NT2/D1 (cell line): ENCODE measurements at regions not wholly inside any gene's neighbourhood (a gene's known extent, or its start where the extent isn't known, plus 50 kb on each side); places are given as distances from the start of the nearest gene placed in this dataset.

Source experiments
- DNase-seq: peaks from one replicate; pipeline ENCODE4 v3.0.0-alpha.2; 2011; ENCODE audit warnings: low read depth, low spot score
- H3K27me3 ChIP-seq: 2 replicates; pipeline ENCODE4 v1.6.0; 2011; ENCODE audit warnings: mild to moderate bottlenecking; ENCODE audit not compliant: insufficient read length, insufficient read depth
- H3K36me3 ChIP-seq: 2 replicates; pipeline ENCODE4 v1.6.1; 2011; ENCODE audit warnings: mild to moderate bottlenecking, low read length, mixed read lengths; ENCODE audit not compliant: insufficient read depth, insufficient read length
- H3K4me1 ChIP-seq: 2 replicates; pipeline ENCODE4 v1.5.1; 2011; ENCODE audit not compliant: insufficient read depth, insufficient read length
- H3K4me3 ChIP-seq: 2 replicates; pipeline ENCODE4 v1.5.1; 2011; ENCODE audit warnings: low read depth; ENCODE audit not compliant: insufficient read length
- H3K9ac ChIP-seq: 2 replicates; pipeline ENCODE4 v1.6.0; 2011; ENCODE audit warnings: low read depth; ENCODE audit not compliant: insufficient read length
- H3K9me3 ChIP-seq: 2 replicates; pipeline ENCODE4 v1.5.1; 2011; ENCODE audit warnings: mild to moderate bottlenecking, low read length; ENCODE audit not compliant: insufficient read depth
- SUZ12 ChIP-seq: IDR thresholded peaks from 2 replicates; pipeline ENCODE4 v1.6.1; 2011; ENCODE audit not compliant: insufficient read length, insufficient read depth; ENCODE audit errors: extremely low read depth
- YY1 ChIP-seq: IDR thresholded peaks from 2 replicates; pipeline ENCODE4 v1.6.1; 2011; ENCODE audit not compliant: insufficient read length, insufficient read depth
- ZNF274 ChIP-seq: IDR thresholded peaks from 2 replicates; pipeline ENCODE4 v1.6.1; 2011; ENCODE audit warnings: mild to moderate bottlenecking, low read depth, low read length

- Histone ChIP-seq H3K4me3 (no peak overlapping the region), H3K9ac (no peak overlapping the region), H3K27me3 (no peaks in the 10 kb centered on the region), H3K9me3 (no peaks in the 10 kb centered on the region), H3K36me3 (no peaks in the 10 kb centered on the region), H3K4me1 (no peaks in the 10 kb centered on the region)
- no peak for DNase-seq
- TF ChIP-seq SUZ12 = no peak
- TF ChIP-seq ZNF274 = no peak
- no peak for TF ChIP-seq YY1
These were observed 648.4 kb downstream of the TMEM182 start for GRCh38 chr2:103410221-103410620.

DNA sequence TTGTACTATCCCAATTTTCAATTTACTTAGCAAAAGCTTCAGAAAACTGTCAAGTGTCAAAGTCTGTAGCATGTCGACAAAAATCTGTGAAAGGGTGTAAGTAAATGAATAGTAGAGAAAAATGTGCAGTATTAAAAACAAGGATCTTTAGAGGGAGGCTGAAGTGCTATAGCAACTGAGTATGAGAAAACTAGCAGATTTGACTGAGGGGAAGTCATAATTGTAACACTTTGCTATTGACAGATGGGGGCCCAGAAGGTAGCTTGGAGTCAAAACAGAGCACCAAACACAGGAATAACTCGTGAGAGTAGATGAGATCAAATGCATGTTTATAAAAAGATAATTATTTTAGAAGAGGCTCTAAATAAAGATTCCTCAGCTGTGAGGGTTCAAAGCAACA lies 657.7 kb downstream of the TMEM182 start:
- Histone ChIP-seq H3K9ac (no peak overlapping the region), H3K27me3 (no peaks in the 10 kb centered on the region), H3K9me3 (no peaks in the 10 kb centered on the region), H3K36me3 (no peaks in the 10 kb centered on the region), H3K4me3 (no peak overlapping the region), H3K4me1 (no peaks in the 10 kb centered on the region)
- TF ChIP-seq ZNF274 (no peak), SUZ12 (no peak), YY1 (no peak)
- no peak for DNase-seq

DNA sequence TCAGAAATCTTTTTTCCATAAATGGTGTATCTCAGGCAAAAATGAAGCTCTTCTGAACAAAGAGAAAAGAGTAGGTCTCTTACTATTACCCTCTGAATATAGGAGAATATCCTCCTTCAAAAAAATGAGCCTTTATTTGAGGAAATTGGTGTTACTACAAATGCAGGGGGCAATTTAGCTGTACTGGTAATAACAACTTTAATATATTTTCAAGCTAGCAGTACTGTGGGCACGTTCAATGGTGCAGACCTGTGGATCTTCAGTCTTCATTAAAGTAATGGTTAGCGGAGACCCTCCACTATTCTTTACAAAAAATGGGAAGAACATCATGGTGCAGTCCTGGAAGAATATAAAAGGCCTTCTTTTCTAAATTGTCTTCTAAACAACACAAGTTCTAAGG lies 661.3 kb downstream of the TMEM182 start:
- Histone ChIP-seq H3K4me3 (no peak overlapping the region), H3K27me3 (no peaks in the 10 kb centered on the region), H3K9me3 (no peaks in the 10 kb centered on the region), H3K4me1 (no peaks in the 10 kb centered on the region), H3K36me3 (no peaks in the 10 kb centered on the region), H3K9ac (no peak overlapping the region)
- no peak for DNase-seq
- no peak for TF ChIP-seq YY1
- no peak for TF ChIP-seq SUZ12
- TF ChIP-seq ZNF274 = no peak

GRCh38 chr2:103427567-103427966 lies 665.7 kb downstream of the TMEM182 start:
- Histone ChIP-seq H3K4me3 (no peak overlapping the region), H3K36me3 (no peaks in the 10 kb centered on the region), H3K9ac (no peak overlapping the region), H3K4me1 (no peaks in the 10 kb centered on the region), H3K9me3 (no peaks in the 10 kb centered on the region), H3K27me3 (no peaks in the 10 kb centered on the region)
- no peak for TF ChIP-seq YY1
- TF ChIP-seq ZNF274 = no peak
- no peak for TF ChIP-seq SUZ12
- no peak for DNase-seq

- TF ChIP-seq ZNF274 (no peak), YY1 (no peak), SUZ12 (no peak)
- DNase-seq = no peak
- no peaks in the 10 kb centered on the region for H3K36me3 ChIP-seq
- no peaks in the 10 kb centered on the region for H3K9me3 ChIP-seq
- no peak overlapping the region for H3K4me3 ChIP-seq
- H3K4me1 ChIP-seq = no peaks in the 10 kb centered on the region
- H3K9ac ChIP-seq = no peak overlapping the region
- no peaks in the 10 kb centered on the region for H3K27me3 ChIP-seq
These were observed 668.4 kb downstream of the TMEM182 start for GRCh38 chr2:103430191-103430590.

- Histone ChIP-seq H3K9ac (no peak overlapping the region), H3K27me3 (no peaks in the 10 kb centered on the region), H3K9me3 (no peaks in the 10 kb centered on the region), H3K4me1 (no peaks in the 10 kb centered on the region), H3K4me3 (no peak overlapping the region), H3K36me3 (no peaks in the 10 kb centered on the region)
- TF ChIP-seq YY1 (no peak), ZNF274 (no peak), SUZ12 (no peak)
- DNase-seq = no peak
These were observed 673.2 kb downstream of the TMEM182 start for GRCh38 chr2:103435010-103435409.

DNA sequence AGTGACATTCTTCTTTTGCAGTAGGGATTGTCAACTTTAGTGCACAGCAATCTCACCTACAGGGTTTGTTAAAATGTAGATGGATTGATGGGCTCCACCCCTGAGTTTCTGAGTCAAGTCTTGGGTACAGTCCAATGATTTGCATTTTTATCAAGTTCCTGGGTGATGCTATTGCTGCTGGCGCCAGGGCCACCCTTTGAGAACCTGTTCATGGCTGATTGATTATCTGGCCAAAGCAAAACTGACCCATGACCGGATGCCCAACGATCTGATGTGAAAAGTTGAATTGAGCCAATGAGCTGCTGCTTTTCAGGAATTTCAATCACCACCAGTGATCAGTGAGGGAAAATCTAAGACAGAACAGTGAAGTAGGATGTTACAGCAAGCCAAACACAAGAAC lies 675.3 kb downstream of the TMEM182 start:
- Histone ChIP-seq H3K36me3 (no peaks in the 10 kb centered on the region), H3K4me1 (no peaks in the 10 kb centered on the region), H3K9me3 (no peaks in the 10 kb centered on the region), H3K9ac (no peak overlapping the region), H3K4me3 (no peak overlapping the region), H3K27me3 (no peaks in the 10 kb centered on the region)
- TF ChIP-seq YY1 (no peak), SUZ12 (no peak), ZNF274 (no peak)
- no peak for DNase-seq

DNA sequence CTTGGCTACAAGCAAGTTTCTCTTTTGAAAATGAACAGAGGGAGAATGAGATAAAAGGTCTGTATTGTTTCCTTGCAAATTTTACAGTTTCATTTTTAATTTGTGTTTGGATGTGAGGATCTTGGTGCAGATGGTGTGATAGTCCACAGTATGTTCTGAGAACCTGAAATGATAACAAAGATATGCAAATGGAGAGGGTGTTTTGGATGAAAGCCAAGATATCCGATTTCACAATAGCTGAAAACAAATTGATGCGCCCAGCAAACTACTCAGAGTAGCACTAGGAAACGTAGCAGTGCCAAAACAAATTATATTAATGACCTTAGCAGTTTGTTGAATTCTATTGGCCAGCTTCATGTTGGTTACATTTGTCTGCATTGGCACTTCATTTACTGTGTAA lies 683.5 kb downstream of the TMEM182 start:
- TF ChIP-seq SUZ12 (no peak), ZNF274 (no peak), YY1 (no peak)
- H3K4me1 ChIP-seq = no peaks in the 10 kb centered on the region
- no peaks in the 10 kb centered on the region for H3K36me3 ChIP-seq
- H3K27me3 ChIP-seq = no peaks in the 10 kb centered on the region
- H3K9ac ChIP-seq = no peak overlapping the region
- no peaks in the 10 kb centered on the region for H3K9me3 ChIP-seq
- DNase-seq = no peak
- H3K4me3 ChIP-seq = no peak overlapping the region
